HG03342 (cell line): ENCODE measurements at regions not wholly inside any gene's neighbourhood (a gene's known extent, or its start where the extent isn't known, plus 50 kb on each side); places are given as distances from the start of the nearest gene placed in this dataset.

Experiments used
- ATAC-seq: cut with Tn5 transposase; IDR thresholded peaks from one replicate; pipeline ENCODE4 v1.9.1; 2021; ENCODE audit warnings: mild to moderate bottlenecking, moderate library complexity; ENCODE audit not compliant: unreplicated experiment

DNA sequence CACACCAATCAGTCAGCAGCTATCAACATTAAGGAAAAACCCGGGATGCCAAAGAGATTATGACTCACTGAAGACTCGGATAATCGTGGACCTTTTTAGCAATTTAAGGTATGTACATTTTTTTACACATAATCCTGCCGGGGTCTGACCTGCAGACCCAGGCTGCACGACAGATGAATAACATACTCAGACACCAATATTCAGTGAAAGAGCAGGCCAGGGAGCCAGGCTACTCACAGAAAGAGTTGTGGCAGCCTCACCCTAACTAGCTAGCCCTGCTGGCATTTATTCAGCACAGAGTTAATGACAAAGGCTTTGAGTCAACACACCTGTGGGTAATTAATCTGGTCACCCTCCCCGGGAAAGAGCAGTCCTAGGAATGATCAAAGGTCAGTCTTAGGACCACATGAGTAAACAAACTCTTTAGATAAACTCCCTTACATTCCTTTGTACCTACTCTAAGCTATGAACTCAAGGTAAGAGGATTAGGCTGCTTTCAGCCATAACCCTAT, 727.5 kb downstream of the TBL1XR1 start:
- ATAC-seq: no peak

DNA sequence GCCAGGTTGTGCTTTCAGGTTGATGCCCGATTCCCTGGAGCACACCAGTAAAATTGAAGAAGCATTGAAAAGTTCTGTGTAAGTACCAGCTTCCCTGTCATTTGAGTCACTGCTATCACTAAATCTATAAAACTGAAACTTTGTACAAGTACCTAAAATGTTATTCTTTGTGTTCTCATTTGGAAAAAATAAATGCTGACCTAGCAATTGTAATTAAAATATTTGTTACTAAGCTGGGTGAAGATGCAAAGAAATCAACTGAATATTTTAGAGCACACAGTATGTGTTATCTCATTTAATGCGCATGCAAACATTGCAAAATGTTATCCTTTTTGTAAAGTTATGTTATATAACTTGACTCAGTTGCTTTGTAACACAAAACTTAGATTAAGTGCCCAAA, 733.7 kb downstream of the TBL1XR1 start:
- no peak for ATAC-seq

GRCh38 chr3:176447369-176447768, 749.9 kb downstream of the TBL1XR1 start:
- no peak for ATAC-seq

DNA sequence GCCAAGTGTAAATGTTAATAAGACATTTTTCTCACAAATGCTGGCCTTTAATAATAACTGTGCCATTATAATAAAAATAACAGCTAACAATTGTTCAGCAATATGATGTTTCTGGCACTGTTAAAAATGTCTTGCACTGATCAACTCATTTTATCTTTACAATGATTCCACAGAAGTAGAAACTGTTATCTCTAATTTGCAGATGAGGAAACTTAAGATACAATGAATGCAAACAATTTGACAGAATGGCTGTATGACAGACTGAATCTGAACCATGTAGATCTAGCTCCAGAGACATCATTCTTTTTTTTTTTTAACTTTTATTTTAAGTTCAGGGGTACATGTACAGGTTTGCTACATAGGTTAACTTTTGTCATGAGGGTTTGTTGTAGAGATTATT, 755.0 kb downstream of the TBL1XR1 start:
- ATAC-seq: no peak

- no peak for ATAC-seq
These were observed 757.6 kb downstream of the TBL1XR1 start for GRCh38 chr3:176439729-176440128.

DNA sequence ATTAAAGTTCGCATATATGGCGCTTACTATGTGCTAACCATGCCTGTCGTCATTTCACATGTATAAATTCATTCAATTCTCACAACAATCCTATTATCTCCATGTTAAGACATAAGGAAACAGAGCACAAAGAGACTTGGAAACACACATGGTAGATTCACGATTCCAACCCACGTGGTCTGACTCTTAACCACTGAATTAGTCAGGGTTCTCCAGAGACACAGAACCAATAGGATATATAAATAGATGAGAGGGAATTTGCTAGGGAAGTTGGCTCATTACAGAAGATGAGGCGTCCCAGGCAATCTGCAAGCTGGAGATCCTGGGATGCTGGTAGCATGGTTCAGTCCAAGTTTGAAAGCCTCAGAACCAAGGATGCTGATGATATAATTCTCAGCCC, 765.3 kb downstream of the TBL1XR1 start:
- ATAC-seq: no peak

- no peak for ATAC-seq
These were observed 766.3 kb downstream of the TBL1XR1 start for GRCh38 chr3:176431038-176431418.

DNA sequence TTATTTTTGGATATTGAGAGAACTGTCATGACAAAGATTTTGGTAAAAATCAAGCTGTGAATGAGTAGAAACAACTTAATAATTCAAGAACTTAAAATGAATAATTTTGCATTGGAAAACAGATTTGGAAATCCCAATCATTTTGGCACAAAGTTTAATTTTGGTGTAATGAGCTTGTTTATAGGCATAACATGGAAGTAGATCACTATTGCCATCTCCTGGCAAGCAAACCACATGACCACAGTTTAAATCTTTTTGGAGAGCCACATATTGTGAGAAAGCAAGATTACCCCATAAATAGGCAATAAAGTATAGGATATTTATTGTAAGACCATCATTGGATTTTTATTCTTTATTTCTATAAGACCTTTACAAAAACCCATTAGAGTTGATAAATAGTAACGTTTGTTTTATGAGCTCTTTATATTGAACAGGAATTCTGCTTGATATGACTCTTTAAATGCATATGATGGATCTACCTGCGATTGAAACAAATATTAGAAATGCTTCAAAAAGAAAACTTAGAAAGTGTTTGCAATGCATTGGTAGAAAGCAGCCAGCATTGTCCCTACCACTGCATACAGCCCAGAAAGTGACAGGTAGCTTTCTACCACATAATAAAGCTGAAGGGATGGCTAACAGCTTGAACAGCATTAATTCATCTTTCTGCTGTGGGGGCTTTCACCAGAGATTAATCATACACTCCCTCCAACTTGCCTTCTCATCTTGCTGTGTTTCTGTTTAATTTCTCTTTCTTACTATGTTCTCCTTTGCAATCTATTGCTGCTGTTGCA, 766.8 kb downstream of the TBL1XR1 start:
- no peak for ATAC-seq

- ATAC-seq: no peak
These were observed 768.7 kb downstream of the TBL1XR1 start for GRCh38 chr3:176428552-176428951.

DNA sequence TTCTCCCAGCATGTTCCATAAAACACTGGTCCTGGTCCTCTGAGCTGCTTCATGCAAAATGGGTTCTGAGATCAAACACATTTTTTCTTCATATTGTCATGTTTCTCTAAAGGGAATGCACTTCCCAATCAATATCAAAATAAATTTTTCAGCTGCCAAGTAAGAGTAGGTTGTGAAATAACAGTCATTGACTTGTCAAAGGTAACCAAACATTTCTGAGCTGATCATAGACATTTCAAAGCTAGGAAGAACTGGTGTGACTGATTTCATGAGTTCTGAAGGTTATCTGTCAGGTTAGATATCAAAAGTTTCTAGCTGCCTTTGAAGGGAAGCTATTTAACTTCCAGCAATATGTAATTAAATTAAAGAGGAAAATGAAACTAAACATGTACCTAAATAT, 770.9 kb downstream of the TBL1XR1 start:
- ATAC-seq: no peak

GRCh38 chr3:176416870-176417269, 780.4 kb downstream of the TBL1XR1 start:
- no peak for ATAC-seq

DNA sequence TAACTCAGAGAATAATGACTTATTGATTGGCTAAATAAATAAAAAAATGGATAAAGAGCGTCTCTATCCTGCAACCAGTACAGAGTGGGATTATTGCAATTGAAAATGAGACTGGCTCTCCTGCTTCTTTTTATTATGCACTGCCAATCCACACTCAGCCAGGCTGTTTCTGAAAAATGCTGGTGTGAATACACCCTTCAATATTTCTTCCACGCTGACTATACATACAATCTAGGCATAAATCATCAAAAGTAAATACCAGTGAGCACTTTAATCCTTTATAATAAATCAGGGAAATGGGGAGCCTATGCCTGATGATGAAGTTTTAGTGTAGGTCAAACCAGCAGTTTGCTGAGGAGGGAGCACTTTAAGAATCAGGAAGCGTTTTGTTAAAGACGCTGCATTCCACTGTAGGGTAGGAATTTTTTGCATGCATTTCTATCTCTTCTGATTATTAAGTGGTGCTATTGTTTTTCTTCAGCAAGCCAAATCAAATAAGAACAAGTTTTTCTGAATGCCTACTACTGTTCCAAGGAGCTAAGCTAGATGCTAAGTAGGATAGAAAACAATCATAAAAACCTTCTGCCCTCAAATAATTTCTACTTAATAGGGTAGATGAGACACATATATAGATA, 781.5 kb downstream of the TBL1XR1 start:
- no peak for ATAC-seq

DNA sequence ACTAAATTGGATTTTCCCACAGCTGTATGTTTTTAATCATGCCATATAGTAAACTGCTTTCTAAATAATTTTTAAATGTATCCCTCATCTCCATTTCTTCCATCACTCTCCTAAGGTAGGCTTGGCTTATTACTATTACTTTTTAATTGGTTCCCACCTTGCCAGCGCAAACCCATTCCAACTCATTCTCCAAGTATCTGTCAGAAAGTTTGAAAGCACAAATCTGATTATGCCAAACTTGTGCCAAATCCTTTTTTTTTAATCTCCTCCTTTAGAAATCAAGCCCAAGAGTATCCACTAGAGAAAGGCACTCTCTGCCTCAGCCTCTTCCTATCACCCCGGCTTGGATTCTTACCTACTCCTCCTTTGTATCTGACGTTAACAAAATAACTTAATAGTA, 784.5 kb downstream of the TBL1XR1 start:
- no peak for ATAC-seq

DNA sequence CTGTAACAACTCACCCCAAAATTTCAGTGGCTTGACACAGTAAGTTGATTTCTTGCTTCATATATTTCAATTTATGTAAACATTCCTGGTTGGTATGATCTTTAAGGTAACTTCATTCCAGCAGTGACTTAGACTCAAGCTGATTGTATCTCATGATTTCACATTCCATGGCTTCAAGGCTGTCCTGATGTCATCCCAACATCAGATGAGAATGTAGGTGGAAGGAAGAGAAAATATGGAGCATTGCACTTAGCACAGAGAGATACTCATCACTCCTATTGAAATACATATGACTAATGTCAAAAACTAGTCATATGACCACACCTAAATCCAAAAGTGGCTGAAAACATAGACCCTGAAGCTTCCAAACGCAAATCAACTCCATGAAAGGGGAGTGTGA, 793.8 kb downstream of the TBL1XR1 start:
- ATAC-seq: no peak

- no peak for ATAC-seq
These were observed 796.1 kb downstream of the TBL1XR1 start for GRCh38 chr3:176401211-176401610.

DNA sequence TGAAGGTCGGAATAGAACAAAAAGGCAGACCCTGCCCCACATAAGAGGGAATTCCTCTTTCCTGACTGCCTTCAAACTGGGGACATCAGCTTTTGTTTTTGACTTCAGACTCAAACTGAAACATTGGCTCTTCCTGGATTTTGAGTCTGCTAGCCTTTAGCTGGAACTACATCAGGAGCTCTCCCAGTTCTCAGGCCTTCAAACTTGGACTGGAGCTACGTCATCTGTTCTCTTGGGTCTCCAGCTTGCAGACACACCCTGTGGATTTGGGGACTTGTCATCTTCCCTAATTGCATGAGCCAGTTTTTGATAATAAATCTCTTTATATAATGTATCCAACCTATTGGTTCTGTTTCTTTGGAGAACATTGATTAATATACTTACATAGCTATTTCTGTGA, 798.1 kb downstream of the TBL1XR1 start:
- no peak for ATAC-seq

DNA sequence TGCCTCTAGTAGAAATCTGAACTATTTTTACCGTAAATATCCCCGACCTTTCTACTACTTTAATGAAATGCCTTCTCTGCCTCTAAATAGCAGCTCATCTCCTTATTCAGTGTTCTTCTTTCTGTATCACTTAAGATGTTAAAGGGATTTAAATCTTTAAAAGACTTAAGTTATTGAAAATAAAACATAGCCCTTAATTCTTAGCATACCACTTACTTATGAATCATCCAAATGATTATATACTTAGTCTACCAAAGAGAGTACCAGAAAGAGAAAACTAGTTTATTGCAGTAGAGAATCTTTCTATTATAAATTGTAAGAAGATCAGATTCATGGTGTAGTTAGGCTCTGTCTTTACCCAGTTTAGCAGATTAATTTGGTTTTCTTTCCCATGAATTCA, 802.0 kb downstream of the TBL1XR1 start:
- no peak for ATAC-seq

GRCh38 chr3:176378789-176379188, 818.5 kb downstream of the TBL1XR1 start:
- ATAC-seq: no peak

- no peak for ATAC-seq
These were observed 820.8 kb downstream of the TBL1XR1 start for GRCh38 chr3:176376531-176376930.

- ATAC-seq: no peak
These were observed 821.8 kb downstream of the TBL1XR1 start for GRCh38 chr3:176375519-176375918.

GRCh38 chr3:176362191-176362731, 835.0 kb downstream of the TBL1XR1 start:
- ATAC-seq: no peak

- no peak for ATAC-seq
These were observed 838.1 kb downstream of the TBL1XR1 start for GRCh38 chr3:176359211-176359610.
